GM23338 (cell line): ENCODE measurements at regions not wholly inside any gene's neighbourhood (a gene's known extent, or its start where the extent isn't known, plus 50 kb on each side); places are given as distances from the start of the nearest gene placed in this dataset.
"Not testable (repeated sequence)": the region's sequence is repeated elsewhere in the genome, so short reads cannot be mapped to it uniquely, and the experiment has no call there.

Experiments used
- ATAC-seq: fragments of 200-7000 bp; cut with Tn5 transposase; 3 replicates; pipeline ENCODE4 v1.9.1; 2020
- DNase-seq: peaks from one replicate; pipeline ENCODE4 v3.0.0-alpha.2; 2015; ENCODE audit warnings: low spot score
- H2AFZ ChIP-seq: fragments of 200-600 bp; sonication (generic); 2 replicates; pipeline ENCODE4 v1.8.0; 2016; ENCODE audit warnings: antibody characterized with exemption, mild to moderate bottlenecking, moderate library complexity
- H3F3A ChIP-seq: fragments of 200-600 bp; sonication (generic); replicated peaks from 2 replicates; pipeline ENCODE4 v1.8.0; 2017; ENCODE audit warnings: antibody characterized with exemption, mixed run types, low read depth
- H3K27ac ChIP-seq: fragments of 200-600 bp; sonication (generic); 2 replicates; pipeline ENCODE4 v1.6.1; 2016; ENCODE audit warnings: low read depth
- H3K27me3 ChIP-seq: fragments of 200-600 bp; sonication (generic); 2 replicates; pipeline ENCODE4 v1.8.0; 2016; ENCODE audit warnings: mild to moderate bottlenecking, mixed run types, moderate library complexity; ENCODE audit not compliant: insufficient read depth
- H3K36me3 ChIP-seq: fragments of 200-600 bp; sonication (generic); 2 replicates; pipeline ENCODE4 v1.8.0; 2016; ENCODE audit warnings: mild to moderate bottlenecking; ENCODE audit not compliant: insufficient read depth
- H3K4me1 ChIP-seq: fragments of 200-600 bp; sonication (generic); 2 replicates; pipeline ENCODE4 v1.8.0; 2016; ENCODE audit warnings: mild to moderate bottlenecking, moderate library complexity; ENCODE audit not compliant: insufficient read depth
- H3K4me2 ChIP-seq: fragments of 200-600 bp; sonication (generic); 2 replicates; pipeline ENCODE4 v1.7.1; 2017; ENCODE audit warnings: mixed run types
- H3K4me3 ChIP-seq: fragments of 200-600 bp; sonication (generic); 2 replicates; pipeline ENCODE4 v1.6.1; 2016; ENCODE audit warnings: mixed run types
- H3K79me2 ChIP-seq: fragments of 200-600 bp; sonication (generic); replicated peaks from 2 replicates; pipeline ENCODE4 v1.8.0; 2017; ENCODE audit warnings: mild to moderate bottlenecking; ENCODE audit not compliant: insufficient read depth
- H3K9me2 ChIP-seq: fragments of 200-600 bp; sonication (generic); 2 replicates; pipeline ENCODE4 v1.8.0; 2017; ENCODE audit not compliant: insufficient read depth
- H4K20me1 ChIP-seq: fragments of 200-600 bp; sonication (generic); replicated peaks from 2 replicates; pipeline ENCODE4 v1.8.0; 2017; ENCODE audit warnings: mild to moderate bottlenecking; ENCODE audit not compliant: insufficient read depth
- H3K27ac Mint-ChIP-seq: 2 replicates; pipeline ENCODE4 v1.8.0; 2020; ENCODE audit warnings: inconsistent platforms, mild to moderate bottlenecking, moderate library complexity, mixed read lengths
- H3K27me3 Mint-ChIP-seq: 3 replicates; pipeline ENCODE4 v1.8.0; 2022; ENCODE audit warnings: low read depth, mild to moderate bottlenecking, moderate library complexity, mixed read lengths, inconsistent platforms; ENCODE audit not compliant: insufficient read depth, poor library complexity
- H3K36me3 Mint-ChIP-seq: 3 replicates; pipeline ENCODE4 v1.8.0; 2021; ENCODE audit warnings: low read depth, mild to moderate bottlenecking, inconsistent platforms, moderate library complexity, mixed read lengths
- H3K4me1 Mint-ChIP-seq: 3 replicates; pipeline ENCODE4 v1.8.0; 2020; ENCODE audit warnings: mild to moderate bottlenecking, inconsistent platforms, mixed read lengths
- H3K4me3 Mint-ChIP-seq: 3 replicates; pipeline ENCODE4 v1.8.0; 2021; ENCODE audit warnings: moderate library complexity, mild to moderate bottlenecking, inconsistent platforms, mixed read lengths
- H3K9me3 Mint-ChIP-seq: 3 replicates; pipeline ENCODE4 v1.8.0; 2020; ENCODE audit warnings: moderate library complexity, mild to moderate bottlenecking, inconsistent platforms, mixed read lengths
- EZH2 ChIP-seq: fragments of 200-600 bp; sonication (generic); IDR thresholded peaks from one replicate; pipeline ENCODE4 v1.8.0; 2017; ENCODE audit warnings: antibody characterized with exemption, mild to moderate bottlenecking, low read depth; ENCODE audit not compliant: unreplicated experiment
- JUNB ChIP-seq: IDR thresholded peaks from one replicate; pipeline ENCODE4 v1.6.1; 2016; ENCODE audit warnings: antibody characterized with exemption; ENCODE audit not compliant: unreplicated experiment
- TF ChIP-seq, protein P1 (sequence below), 2 experiments: fragments of 200-600 bp in 1 of 2; sonication (generic) in 1 of 2; conservative IDR thresholded peaks; 2 replicates each; pipeline versions ENCODE4 v1.5.1 to v1.6.1; 2016 to 2017; ENCODE audit warnings: antibody characterized with exemption in 2 of 2, low read depth in 2 of 2, mild to moderate bottlenecking in 2 of 2, moderate library complexity in 1 of 2
- TF ChIP-seq, protein P2 (sequence below): IDR thresholded peaks from one replicate; pipeline ENCODE4 v1.6.1; 2018; ENCODE audit warnings: antibody characterized with exemption; ENCODE audit not compliant: unreplicated experiment

DNA sequence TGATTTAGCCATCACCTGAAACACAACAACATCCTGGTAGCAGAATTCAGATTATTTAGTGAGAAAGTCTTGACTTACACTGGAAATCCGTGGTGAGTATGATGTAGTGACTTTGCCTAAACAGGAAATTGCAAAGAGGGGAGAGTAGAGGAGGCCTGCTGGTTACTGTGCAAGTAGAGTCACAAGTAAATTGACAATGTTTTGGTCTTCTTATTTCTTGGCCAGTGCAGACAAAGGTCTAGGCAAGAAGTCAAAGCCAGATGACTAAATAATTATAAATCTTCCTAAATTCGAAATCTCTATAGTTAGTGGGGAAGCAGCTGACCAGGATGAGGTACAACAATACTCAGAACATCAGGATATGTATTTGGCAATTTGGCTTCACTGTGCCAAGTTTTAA lies 159.5 kb upstream of the KCTD3 start:
- Histone ChIP-seq H4K20me1 (no peaks in the 10 kb centered on the region), H3K4me3 (no peak overlapping the region), H3F3A (no peaks in the 10 kb centered on the region), H3K27ac (no peak overlapping the region), H3K4me1 (0 out of 2 replicates have a peak, but pooled peaks cover 6% of the 10 kb centered on the region), H2AFZ (no peak overlapping the region), H3K9me2 (no peaks in the 10 kb centered on the region), H3K4me2 (no peak overlapping the region), H3K36me3 (no peaks in the 10 kb centered on the region), H3K27me3 (no peaks in the 10 kb centered on the region), H3K79me2 (no peaks in the 10 kb centered on the region)
- Mint-ChIP-seq H3K4me1 (no peaks in the 10 kb centered on the region; the same call in 2 of the 3 replicates), H3K36me3 (no peaks in the 10 kb centered on the region), H3K4me3 (no peak overlapping the region), H3K27ac (no peak overlapping the region), H3K9me3 (no peaks in the 10 kb centered on the region), H3K27me3 (peaks cover 3% of the 10 kb centered on the region)
- DNase-seq (no peak), ATAC-seq (no peak)
- TF ChIP-seq JUNB (no peak), EZH2 (no peak)

GRCh38 chr1:215409546-215409945 lies 157.6 kb upstream of the KCTD3 start:
- H3K79me2 ChIP-seq, DNase-seq, H3K27me3 ChIP-seq, H2AFZ ChIP-seq, H3K9me3 Mint-ChIP-seq, H3K27ac ChIP-seq, ATAC-seq, H3K4me1 ChIP-seq, H3K4me1 Mint-ChIP-seq, H3K27ac Mint-ChIP-seq, H3K4me3 ChIP-seq, H3K9me2 ChIP-seq, H3K4me2 ChIP-seq, H3K36me3 Mint-ChIP-seq, H3K36me3 ChIP-seq, H3F3A ChIP-seq, H4K20me1 ChIP-seq, H3K4me3 Mint-ChIP-seq, H3K27me3 Mint-ChIP-seq: not testable (repeated sequence)

- 0 out of 2 replicates have a peak, but pooled peaks cover 15% of the 10 kb centered on the region for H3K4me1 ChIP-seq
- H3K36me3 Mint-ChIP-seq, H2AFZ ChIP-seq, H3K27me3 ChIP-seq, H3K9me2 ChIP-seq, H3K4me3 ChIP-seq, H3K4me3 Mint-ChIP-seq, DNase-seq, H3K27ac ChIP-seq, H3K4me2 ChIP-seq, H3K27ac Mint-ChIP-seq, H3K9me3 Mint-ChIP-seq, H3K36me3 ChIP-seq, H3K79me2 ChIP-seq, H4K20me1 ChIP-seq, H3K27me3 Mint-ChIP-seq, H3F3A ChIP-seq: not testable (repeated sequence)
- H3K4me1 Mint-ChIP-seq, result peaks cover 26% of the 10 kb centered on the region
- peak; percentile 50; the same call in 2 of the 3 replicates for ATAC-seq
Observed at GRCh38 chr1:215415521-215415920, 151.6 kb upstream of the KCTD3 start.

DNA sequence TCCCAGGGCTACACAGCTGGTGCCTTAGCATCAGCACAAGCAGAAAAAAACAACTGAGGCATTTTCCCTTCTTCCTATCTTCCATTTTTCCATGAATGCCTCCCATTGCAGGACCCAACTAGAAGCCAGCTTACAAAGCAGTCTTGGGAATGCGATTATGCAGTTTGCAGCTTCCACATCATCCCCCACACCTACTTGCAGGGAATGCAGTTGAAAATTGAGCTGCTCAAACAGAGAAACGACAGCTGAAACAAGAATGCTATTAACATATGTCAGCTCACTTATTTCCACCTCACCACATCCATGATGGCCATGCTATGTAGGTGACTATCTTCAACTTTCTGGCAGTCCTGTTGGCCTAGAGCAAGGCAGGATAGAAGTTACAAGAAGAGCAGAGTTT lies 150.6 kb upstream of the KCTD3 start:
- Histone ChIP-seq H3K27me3 (no peaks in the 10 kb centered on the region), H3K27ac (no peak overlapping the region), H3K4me1 (0 out of 2 replicates have a peak, but pooled peaks cover 15% of the 10 kb centered on the region), H3K36me3 (no peaks in the 10 kb centered on the region), H4K20me1 (no peaks in the 10 kb centered on the region), H3K4me3 (no peak overlapping the region), H3K79me2 (no peaks in the 10 kb centered on the region), H3K4me2 (no peak overlapping the region), H3F3A (no peaks in the 10 kb centered on the region), H3K9me2 (no peaks in the 10 kb centered on the region), H2AFZ (no peak overlapping the region; the same call in 1 of the 2 replicates)
- H3K27me3 Mint-ChIP-seq, result peaks cover 9% of the 10 kb centered on the region
- H3K36me3 Mint-ChIP-seq, result no peaks in the 10 kb centered on the region
- DNase-seq, result peak; percentile 25
- ATAC-seq, result peak; percentile 58
- TF ChIP-seq, protein P1, sequence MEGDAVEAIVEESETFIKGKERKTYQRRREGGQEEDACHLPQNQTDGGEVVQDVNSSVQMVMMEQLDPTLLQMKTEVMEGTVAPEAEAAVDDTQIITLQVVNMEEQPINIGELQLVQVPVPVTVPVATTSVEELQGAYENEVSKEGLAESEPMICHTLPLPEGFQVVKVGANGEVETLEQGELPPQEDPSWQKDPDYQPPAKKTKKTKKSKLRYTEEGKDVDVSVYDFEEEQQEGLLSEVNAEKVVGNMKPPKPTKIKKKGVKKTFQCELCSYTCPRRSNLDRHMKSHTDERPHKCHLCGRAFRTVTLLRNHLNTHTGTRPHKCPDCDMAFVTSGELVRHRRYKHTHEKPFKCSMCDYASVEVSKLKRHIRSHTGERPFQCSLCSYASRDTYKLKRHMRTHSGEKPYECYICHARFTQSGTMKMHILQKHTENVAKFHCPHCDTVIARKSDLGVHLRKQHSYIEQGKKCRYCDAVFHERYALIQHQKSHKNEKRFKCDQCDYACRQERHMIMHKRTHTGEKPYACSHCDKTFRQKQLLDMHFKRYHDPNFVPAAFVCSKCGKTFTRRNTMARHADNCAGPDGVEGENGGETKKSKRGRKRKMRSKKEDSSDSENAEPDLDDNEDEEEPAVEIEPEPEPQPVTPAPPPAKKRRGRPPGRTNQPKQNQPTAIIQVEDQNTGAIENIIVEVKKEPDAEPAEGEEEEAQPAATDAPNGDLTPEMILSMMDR (conservative IDR thresholded peaks at IDR 0.05; ENCODE audit: low read depth in 2 of 2), result no peak
- TF ChIP-seq, protein P2, sequence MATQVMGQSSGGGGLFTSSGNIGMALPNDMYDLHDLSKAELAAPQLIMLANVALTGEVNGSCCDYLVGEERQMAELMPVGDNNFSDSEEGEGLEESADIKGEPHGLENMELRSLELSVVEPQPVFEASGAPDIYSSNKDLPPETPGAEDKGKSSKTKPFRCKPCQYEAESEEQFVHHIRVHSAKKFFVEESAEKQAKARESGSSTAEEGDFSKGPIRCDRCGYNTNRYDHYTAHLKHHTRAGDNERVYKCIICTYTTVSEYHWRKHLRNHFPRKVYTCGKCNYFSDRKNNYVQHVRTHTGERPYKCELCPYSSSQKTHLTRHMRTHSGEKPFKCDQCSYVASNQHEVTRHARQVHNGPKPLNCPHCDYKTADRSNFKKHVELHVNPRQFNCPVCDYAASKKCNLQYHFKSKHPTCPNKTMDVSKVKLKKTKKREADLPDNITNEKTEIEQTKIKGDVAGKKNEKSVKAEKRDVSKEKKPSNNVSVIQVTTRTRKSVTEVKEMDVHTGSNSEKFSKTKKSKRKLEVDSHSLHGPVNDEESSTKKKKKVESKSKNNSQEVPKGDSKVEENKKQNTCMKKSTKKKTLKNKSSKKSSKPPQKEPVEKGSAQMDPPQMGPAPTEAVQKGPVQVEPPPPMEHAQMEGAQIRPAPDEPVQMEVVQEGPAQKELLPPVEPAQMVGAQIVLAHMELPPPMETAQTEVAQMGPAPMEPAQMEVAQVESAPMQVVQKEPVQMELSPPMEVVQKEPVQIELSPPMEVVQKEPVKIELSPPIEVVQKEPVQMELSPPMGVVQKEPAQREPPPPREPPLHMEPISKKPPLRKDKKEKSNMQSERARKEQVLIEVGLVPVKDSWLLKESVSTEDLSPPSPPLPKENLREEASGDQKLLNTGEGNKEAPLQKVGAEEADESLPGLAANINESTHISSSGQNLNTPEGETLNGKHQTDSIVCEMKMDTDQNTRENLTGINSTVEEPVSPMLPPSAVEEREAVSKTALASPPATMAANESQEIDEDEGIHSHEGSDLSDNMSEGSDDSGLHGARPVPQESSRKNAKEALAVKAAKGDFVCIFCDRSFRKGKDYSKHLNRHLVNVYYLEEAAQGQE, result no peak
- H3K27ac Mint-ChIP-seq, result no peak overlapping the region
- H3K9me3 Mint-ChIP-seq, result no peaks in the 10 kb centered on the region
- H3K4me3 Mint-ChIP-seq, result no peak overlapping the region
- peaks cover 26% of the 10 kb centered on the region for H3K4me1 Mint-ChIP-seq
